NCI-H146 treated with DMSO at 0.1 percent for 48 hours (cell line): ENCODE measurements at regions not wholly inside any gene's neighbourhood (a gene's known extent, or its start where the extent isn't known, plus 50 kb on each side); places are given as distances from the start of the nearest gene placed in this dataset.

Source experiments
- DNase-seq: peaks from one replicate; lab custom pipeline; 2025; ENCODE audit not compliant: unreplicated experiment; lab: John Stamatoyannopoulos, UW

DNA sequence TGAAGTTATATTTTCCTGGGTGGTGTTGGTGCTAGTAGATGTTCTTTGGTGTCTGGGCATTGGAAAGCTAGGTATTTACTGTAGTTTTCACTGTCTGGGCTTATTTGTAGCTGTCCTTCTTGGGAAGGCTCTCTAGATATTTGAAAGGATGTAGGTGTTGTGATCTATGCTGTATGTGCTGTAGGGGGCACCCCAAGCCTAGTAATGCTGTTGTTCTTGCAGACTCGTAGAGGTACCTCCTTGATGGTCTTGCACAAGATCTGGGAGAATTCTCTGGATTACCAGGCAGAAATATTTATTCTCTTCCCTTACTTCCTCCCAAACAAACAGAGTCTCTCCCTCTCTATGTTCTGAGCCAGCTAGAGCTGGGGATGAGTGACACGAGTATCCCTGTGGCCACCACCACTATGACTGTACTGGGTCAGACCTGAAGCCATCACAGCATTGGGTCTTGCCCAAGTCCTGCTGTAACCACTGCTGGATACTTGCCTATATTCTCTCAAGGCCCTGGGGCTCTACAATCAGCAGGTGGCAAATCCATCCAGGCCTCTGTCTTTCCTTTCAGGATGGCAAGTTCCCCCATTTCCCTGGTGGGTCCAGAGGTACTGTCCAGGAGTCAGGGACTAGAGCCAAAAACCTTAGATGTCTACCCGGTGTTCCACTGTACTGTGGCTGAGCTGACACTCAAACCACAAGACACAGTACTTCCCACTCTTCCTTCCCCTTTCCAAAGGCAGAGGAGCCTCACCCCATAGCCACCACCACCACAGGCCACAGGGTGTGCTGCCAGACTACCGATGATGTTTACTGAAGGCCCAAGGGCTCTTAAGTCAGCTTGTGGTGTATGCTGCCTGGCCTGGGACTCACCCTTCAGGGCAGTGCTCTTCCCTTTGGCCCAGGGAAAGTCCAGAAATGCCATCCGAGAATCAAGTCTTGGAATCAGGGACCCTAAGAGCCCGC is 195.2 kb upstream of the DPPA4 start:
- no peak for DNase-seq

DNA sequence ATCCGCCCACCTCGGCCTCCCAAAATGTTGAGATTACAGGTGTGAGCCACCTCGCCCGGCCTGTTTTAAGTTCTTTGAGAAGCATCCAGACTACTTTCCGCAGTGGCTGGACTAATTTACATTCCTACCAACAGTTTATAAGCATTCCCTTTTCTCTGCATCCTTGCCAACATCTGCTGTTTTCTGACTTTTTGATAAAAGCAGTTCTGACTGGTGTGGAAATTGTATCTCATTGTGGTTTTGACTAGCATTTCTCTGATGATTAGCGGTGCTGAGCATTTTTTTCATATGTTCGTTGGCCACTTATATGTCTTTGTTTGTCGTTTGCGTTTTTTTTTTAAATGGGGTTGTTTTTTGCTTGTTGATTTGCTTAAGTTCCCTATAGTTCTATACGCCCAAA is 208.4 kb upstream of the DPPA4 start:
- no peak for DNase-seq

DNA sequence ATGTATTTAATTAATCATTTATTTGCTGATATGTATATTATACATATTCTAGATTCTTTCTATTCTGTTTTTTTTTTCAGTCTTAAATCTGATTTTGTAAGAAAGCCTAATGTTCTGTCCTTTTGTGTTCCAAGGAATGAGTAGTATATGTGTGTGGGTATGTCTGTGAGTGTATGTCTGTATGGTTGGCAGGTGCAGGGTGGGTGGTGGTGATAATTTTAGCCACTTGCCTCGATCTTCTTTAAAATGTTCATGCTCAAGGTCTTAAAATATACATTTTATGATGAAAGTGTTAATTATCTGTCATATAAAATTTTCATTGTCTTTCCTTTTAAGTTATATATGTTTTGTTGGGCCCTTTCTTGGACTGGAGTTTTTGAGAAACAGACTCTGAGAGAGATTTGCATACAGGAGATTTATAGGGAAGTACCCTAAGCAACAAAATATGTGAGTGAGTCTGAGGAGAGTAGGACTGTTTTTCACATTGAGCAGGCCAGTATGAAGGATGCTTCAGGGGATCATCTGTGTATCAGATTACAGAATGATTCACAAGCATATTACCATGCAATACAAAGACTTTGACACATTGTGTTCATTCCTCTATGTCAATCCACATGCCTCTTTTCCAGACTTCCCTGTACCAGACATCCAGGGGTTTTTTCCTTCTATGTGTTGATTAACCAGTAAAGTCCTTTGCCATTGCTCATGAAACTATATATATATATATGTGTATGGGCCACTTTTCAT is 211.0 kb upstream of the DPPA4 start:
- DNase-seq = no peak

DNA sequence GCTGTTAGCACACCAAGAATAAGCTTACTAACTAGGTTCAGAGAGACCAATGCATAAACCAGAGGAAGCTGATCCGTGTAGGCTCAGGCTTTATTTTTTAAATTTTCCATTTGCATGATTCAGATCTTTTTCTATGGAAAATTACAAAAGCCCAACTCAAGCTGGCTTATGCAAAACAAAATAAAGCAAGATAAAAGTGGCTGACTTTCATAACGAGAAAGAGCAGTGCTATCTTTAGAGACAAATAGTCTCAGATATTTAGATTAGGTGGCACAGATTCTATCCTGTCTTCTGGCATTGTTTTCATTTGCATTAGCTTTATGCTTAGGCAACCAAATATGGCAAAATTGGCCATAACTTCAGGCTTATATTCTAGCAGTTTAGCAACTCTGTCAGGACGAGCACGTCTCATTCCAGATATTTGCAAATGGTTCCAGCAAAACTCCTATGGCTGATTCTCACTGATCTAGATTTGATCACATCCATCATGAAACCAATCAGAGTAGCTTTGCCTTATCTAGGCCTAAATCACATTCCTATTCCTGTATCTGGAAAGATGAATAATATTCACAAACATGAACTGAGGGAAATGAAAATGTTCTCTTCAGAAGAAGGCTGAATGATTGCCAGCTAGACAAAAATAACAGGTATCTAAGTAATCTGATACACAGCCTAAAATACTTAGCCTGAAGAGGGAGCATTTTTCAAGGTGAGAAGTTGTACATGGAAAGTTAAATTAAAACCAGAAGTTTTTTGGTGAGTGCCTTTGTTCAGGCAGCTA is 216.4 kb upstream of the DPPA4 start:
- no peak for DNase-seq

DNA sequence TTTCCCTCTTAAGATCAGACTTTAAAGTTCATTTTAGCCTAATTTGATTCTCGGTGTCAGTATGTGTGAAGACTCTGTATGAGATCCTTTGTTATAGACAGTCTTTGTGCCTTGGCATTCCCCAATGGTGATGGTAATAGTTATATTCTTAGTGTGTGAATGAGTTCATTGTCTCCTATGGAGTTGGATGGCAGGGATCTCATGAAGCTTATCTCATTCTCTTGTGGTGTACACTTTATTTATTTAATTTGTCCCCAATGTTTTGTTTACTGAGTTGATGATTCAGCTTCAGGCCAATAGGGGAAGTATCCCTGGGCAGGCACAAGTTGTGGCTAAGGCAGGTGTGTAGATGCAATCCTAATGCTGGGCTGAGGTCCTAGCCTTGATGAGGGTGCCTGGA is 222.0 kb upstream of the DPPA4 start:
- DNase-seq = no peak

DNA sequence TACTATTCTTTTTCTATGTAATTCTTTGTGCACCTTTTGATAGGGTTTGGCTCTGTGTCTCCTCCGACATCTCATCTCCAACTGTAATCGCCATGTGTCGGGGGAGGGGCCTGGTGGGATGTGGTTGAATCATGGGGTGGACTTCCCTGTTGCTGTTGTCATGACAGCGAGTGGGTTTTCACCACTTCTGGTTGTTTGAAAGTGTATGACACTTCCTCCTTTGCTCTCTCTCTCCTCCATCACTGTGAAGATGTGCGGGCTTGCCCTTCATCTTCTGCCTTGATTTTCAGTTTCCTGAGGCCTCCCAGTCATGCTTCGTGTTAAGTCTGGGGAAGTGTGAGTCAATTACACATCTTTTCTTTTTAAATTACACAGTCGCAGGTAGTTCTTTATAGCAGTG is 225.8 kb upstream of the DPPA4 start:
- DNase-seq = no peak

DNA sequence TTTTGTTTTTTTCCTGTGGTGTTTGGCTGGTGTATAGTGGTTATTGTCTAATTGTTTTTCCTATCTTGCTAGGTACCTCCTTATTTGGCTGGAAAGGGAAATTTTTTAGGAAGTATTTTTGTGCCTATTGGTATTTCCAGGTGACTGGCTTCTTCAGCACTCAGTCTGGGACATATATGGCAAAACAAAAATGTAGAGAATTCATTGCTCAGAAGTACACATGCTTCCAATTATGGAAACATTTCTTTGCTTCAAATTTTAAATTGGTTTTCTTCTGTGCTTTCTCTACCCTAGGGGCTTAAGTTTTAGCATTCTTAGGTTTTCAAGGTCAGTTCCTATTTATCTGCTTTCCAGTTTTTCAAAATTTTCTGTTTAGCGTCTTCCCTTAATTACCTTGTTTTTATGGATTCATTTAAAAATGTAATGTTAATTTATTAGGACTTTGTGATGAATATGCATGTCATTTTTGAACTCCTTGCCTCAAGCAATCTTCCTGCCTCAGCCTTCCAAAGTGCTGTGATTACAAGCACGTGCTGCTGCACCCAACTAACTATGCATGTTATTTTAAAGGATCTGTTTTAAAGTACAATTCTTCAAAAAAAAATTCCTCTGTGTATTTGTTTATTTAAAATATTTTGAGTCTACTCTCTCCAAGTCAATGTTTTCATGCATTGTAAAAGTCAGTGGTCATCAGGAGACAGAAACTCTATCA is 231.9 kb upstream of the DPPA4 start:
- no peak for DNase-seq

DNA sequence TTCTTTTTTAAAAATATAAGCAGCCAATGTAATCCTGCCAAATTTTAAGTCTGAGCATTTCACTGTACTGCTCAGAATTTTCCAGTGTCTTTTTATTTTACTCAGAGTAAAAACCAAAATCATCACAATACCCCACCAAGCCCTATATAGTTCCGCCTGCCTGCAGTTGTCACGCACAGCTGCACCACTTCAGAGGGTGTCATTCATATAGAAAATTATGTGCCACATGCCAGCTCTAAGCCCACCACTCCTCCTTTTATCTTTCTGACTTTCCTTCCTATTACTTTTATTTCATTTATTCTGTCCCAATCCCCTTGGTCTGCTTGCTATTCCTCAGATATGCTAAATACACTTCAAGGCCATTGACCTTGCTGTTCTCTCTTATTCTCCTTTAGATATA is 233.1 kb upstream of the DPPA4 start:
- DNase-seq = no peak

DNA sequence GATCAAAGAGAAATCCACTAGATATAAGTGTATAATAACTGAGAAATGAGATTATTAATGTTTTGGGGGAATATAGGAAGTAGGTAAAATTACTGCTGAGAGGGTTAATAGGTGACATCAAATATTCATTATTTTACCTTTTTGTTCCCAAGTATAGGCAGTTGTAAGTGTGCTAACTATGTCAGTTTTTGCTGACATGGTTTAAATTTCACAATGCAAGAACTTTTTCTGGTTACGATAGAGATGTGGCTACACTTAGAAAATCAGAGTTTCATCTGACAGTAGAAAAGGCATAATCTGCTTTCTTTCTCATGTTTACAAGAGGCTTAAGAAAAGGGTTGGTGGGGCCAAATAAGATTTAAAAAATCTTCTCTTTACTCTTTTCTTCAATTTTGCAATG is 235.0 kb upstream of the DPPA4 start:
- DNase-seq = no peak

DNA sequence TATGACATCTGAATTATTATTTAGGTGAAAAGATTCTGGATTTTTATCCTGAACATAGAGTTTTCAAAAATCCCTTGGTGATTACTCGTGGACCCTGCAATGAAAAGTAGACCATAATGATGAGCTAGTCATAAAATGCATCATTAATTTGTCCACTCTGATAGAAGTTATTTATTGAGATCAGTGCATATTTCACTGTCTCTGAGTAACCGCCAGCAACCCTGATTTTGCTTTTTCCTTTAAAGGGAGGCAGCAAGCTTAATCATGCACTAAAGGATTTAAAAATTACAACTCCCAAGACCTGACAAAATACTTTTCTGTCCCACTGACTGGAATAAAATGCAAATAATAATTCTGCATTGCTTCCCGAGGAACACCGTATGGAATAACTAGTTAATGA is 259.6 kb upstream of the DPPA4 start:
- DNase-seq = no peak

DNA sequence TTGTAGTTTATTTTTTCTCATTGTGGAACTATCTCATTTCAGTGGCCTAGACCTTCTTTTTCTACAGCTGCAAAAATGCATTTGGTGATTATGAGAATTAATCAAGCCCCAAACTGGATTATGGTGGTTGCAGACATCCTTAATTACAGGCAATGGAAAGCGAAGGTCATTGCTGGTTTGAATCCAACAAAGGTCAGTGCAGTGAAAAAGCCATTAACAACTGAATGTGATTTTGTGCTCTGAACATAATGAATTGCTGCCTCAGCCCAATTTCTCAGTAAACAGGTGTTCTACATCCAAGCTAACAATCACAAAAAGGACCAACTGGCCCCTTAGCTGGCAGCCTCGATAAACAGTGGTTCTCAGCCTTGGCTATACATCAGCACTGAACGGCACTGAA is 260.1 kb upstream of the DPPA4 start:
- no peak for DNase-seq

DNA sequence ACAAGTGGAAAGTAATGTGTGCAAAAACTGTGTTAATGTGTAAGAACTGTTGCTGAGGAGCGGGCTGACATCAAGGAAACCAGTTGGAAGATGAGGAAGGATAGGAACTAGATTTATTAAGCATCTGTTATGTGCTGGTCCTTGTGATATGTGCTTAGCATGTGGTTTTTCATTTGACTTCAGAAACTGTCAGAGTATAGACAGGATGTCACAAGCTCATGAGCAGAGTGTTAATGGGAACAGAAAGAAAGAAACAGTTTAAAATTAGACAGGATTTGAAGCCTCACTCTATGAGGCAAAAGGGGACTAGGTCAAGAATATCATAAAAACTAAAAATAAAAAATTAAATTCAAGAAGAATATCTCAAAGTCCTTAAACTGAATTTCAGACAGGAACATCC is 270.6 kb upstream of the DPPA4 start:
- no peak for DNase-seq

DNA sequence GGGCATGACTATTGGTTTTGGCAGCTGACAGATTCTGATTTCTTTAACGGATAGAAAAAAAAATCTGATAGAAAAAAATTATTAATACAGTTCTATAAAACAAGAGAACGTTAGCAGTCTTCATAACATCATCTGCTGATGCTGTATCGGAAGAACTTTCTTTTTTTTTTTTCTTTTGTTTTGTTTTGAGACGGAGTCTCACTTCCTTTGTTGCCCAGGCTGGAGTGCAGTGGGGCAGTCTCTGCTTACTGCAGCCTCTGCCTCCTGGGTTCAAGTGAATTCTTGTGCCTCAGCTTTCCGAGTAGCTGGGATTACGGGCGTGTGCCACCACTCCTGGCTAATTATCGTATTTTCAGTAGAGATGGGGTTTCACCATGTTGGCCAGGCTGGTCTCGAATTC is 271.2 kb upstream of the DPPA4 start:
- no peak for DNase-seq

DNA sequence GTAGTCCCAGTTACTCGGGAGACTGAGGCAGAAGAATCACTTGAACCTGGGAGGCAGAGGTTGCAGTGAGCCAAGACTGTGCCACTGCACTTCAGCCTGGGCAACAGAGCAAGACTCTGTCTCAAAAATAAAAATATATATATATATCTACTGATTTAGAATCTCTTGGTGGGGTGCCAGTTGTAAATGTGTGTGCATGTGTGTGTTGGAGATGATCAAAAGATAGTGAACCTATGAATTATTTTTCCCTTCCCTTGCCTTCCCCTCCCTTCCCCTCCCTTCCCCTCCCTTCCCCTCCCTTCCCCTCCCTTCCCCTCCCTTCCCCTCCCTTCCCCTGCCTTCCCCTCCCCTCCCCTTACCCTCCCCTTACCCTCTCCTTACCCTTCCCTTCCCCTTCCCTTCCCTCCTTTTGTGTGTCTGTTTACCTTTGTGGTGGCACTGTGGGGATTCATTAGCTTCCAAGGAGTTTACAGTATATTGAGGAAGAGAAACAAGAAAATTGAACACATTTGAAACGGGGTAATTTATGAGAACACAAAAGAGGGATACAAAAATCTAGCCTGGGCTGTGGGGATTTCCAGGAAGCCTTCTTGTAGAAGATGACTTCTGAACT is 281.5 kb upstream of the DPPA4 start:
- no peak for DNase-seq

DNA sequence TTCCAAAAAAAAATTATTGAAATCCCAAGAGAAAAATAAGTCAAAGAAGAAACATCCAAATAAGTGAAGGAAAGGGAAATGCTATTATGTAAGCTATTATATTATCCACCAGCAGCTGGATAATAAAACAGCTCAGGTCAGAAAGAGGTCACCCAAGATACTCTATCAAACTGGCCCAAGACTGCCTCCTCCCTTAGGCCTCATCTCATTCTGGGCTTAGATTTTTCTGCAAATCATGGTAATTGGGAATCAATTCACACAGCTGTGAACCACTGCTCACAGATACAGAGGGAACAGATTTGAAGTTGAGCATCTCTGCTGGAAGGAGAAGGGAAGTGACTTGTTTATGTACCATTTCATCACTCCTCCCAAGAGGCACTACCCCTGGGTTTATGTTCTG is 294.6 kb upstream of the DPPA4 start:
- DNase-seq = no peak

DNA sequence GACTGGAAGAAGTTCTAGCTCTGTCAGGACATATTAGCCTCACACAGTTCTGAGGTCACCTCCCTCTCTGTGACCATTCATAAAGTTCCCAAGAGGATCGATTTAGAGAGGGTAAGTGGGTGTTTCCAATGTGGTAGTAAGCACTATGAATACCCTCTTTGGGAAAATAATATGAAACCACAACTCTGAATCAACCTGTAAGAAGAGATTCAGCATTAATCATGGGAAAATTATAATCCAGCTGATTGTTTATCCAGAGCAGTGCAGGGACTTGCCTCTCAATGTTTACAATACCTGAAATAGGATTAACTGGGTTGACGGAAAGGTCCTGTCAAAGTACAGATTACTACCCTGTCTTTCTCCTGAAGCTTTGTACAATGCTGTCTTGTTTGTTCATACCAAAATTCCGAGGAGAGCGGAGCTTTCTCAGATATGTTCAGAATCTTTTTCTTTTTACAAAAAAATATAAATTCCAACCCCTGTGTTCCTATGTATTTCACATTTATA is 302.9 kb upstream of the DPPA4 start:
- DNase-seq = no peak

DNA sequence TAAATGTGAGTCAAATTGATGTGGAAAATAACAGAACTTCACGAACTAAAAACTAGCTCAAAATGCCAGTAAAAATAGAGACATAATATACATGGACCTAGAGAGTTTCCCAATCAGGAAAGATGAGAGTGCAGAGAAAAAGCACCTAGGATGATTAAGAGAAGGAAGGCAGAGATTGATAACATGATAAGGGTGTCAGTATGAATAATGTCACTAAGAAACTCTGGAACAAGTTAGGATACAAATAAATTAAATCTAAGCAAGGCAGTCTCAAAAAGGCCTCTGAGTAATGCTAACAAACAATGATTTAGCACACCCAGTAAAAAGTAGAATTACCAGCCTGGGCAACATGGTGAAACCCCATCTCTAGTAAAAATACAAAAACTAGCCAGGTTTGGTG is 304.7 kb upstream of the DPPA4 start:
- DNase-seq = no peak

DNA sequence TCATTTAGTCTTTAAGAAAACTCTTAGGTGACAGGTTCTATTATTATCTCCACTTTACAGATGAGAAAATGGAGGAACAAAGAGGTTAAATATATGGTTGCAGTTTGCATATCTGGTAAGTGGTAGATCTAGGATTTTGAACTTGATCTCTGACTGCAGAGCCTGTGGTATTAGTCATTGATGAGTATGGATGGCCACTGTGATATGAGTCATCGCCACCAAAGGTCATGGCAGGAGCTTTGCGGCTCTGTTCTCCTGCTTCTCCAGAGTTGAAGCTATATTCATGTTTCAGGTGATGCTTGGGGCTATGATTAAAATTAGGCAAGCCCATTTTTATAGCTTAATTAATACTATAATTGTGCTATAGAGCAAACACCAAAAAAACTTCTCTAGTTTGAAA is 306.2 kb upstream of the DPPA4 start:
- no peak for DNase-seq

DNA sequence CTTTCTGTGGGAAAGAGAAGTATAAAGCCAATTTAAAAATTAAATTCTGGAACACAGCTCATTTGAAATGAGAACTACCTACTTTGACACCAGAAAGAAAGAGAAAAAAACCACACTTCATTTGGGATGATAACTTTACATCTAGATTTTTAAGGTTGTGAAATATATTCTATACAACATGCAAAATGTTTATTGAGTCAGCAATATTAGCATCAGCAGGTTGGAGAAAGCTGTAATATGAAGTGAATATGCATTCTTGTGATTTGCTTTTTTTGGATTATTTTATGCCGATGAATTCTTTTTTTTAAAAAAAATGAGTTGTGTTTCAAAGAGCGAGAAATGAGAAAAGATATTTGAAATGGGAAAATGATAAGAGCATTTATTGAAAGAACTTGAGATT is 307.0 kb upstream of the DPPA4 start:
- no peak for DNase-seq

DNA sequence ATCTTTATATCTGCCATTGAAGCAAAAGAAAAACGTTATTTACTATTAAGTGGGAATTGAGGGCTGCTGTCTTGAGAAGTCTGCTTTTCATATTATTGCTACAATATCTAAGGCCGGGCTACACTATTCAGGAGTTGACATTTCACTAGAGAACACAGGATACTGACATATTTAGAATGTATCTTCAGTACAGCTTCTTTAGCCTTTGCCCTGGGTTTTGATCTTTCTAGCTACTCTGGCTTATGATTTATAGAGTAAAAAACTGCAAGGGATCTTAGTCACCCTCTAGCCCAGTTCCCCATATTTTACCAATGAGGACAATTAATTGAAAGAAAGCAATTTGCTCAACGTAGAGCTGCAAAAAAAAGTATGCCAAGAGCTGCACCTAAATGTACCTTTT is 307.4 kb upstream of the DPPA4 start:
- DNase-seq = no peak
